H1 (cell line): ENCODE measurements at regions not wholly inside any gene's neighbourhood (a gene's known extent, or its start where the extent isn't known, plus 50 kb on each side); places are given as distances from the start of the nearest gene placed in this dataset.

ENCODE experiments used
- CTCF ChIA-PET: fragments of 300-600 bp; sonication (Branson Sonifier 250); formaldehyde crosslinking; loops from one replicate; lab custom pipeline; 2021; ENCODE audit not compliant: partially characterized antibody; lab: Charles Lee
- POLR2A ChIA-PET: fragments of 300-600 bp; sonication (Branson Sonifier 250); formaldehyde crosslinking; loops from one replicate; lab custom pipeline; 2021; ENCODE audit warnings: inconsistent platforms; ENCODE audit not compliant: partially characterized antibody; lab: Charles Lee
- DNase-seq, 2 experiments: peaks; one replicate each; pipeline versions ENCODE4 v3.0.0 to v3.0.0-alpha.2; 2010 to 2022; ENCODE audit warnings: low spot score in 2 of 2, low read depth in 1 of 2, mixed read lengths in 1 of 2
- FAIRE-seq: peaks from 2 replicates; lab custom pipeline; 2011; peaks lifted over from hg19 to GRCh38; lab: Jason Lieb, UNC
- H2AFZ ChIP-seq: 2 replicates; pipeline ENCODE4 v1.8.1; 2012; ENCODE audit warnings: low read length, inconsistent platforms
- H2AK5ac ChIP-seq: 2 replicates; pipeline ENCODE4 v1.6.1; 2013; ENCODE audit warnings: low read depth, low read length
- H2BK120ac ChIP-seq: replicated peaks from 2 replicates; pipeline ENCODE3; 2013; ENCODE audit warnings: low read depth, low read length, inconsistent platforms
- H2BK12ac ChIP-seq: 2 replicates; pipeline ENCODE4 v1.6.1; 2013; ENCODE audit warnings: low read depth, low read length
- H2BK15ac ChIP-seq: 2 replicates; pipeline ENCODE4 v1.6.1; 2013; ENCODE audit warnings: low read length
- H2BK20ac ChIP-seq: 2 replicates; pipeline ENCODE4 v1.6.1; 2013; ENCODE audit warnings: low read length
- H2BK5ac ChIP-seq: 2 replicates; pipeline ENCODE4 v1.6.1; 2013; ENCODE audit warnings: low read depth, low read length
- H3K14ac ChIP-seq: 2 replicates; pipeline ENCODE4 v1.6.1; 2013; ENCODE audit warnings: inconsistent platforms; ENCODE audit not compliant: insufficient read length
- H3K18ac ChIP-seq: 2 replicates; pipeline ENCODE4 v1.6.1; 2013; ENCODE audit warnings: low read length; ENCODE audit errors: extremely low read depth
- H3K23ac ChIP-seq: 2 replicates; pipeline ENCODE4 v1.6.1; 2013; ENCODE audit warnings: inconsistent platforms; ENCODE audit not compliant: insufficient read length
- H3K23me2 ChIP-seq: 2 replicates; pipeline ENCODE4 v1.6.1; 2013; ENCODE audit warnings: low read depth, low read length
- H3K27ac ChIP-seq: 2 replicates; pipeline ENCODE4 v1.6.1; 2011; ENCODE audit warnings: low read depth, low read length, inconsistent platforms
- H3K27me3 ChIP-seq, 4 experiments: replicated peaks in 1 of 4; 1 replicate in 1 of 4; 2 replicates in 3 of 4; pipeline versions ENCODE4 v1.6.1 to v1.8.1; 2011 to 2013; ENCODE audit warnings: low read length in 3 of 4, mild to moderate bottlenecking in 3 of 4, inconsistent platforms in 2 of 4, mixed read lengths in 2 of 4, moderate library complexity in 1 of 4; ENCODE audit not compliant: control insufficient read depth in 3 of 4, insufficient read depth in 3 of 4; ENCODE audit errors: extremely low read depth in 1 of 4
- H3K36me3 ChIP-seq, 4 experiments: 2 replicates each; pipeline versions ENCODE4 v1.6.1 to v1.8.1; 2011 to 2013; ENCODE audit warnings: mild to moderate bottlenecking in 4 of 4, low read length in 3 of 4, moderate library complexity in 2 of 4, control low read depth in 1 of 4, inconsistent platforms in 1 of 4; ENCODE audit not compliant: insufficient read depth in 4 of 4, control insufficient read depth in 2 of 4
- H3K4ac ChIP-seq: replicated peaks from 2 replicates; pipeline ENCODE3; 2013; ENCODE audit warnings: low read length, low read depth, mixed read lengths, inconsistent platforms; ENCODE audit not compliant: insufficient read length
- H3K4me1 ChIP-seq, 4 experiments: replicated peaks in 1 of 4; 1 replicate in 1 of 4; 2 replicates in 3 of 4; pipeline versions ENCODE4 v1.6.1 to v1.8.1; 2011 to 2013; ENCODE audit warnings: low read length in 3 of 4, inconsistent platforms in 2 of 4, mixed read lengths in 1 of 4; ENCODE audit not compliant: insufficient read depth in 4 of 4, control insufficient read depth in 3 of 4
- H3K4me2 ChIP-seq, 2 experiments: 2 replicates each; pipeline versions ENCODE4 v1.6.1 to v1.8.1; 2011 to 2013; ENCODE audit warnings: low read depth in 2 of 2, low read length in 2 of 2, control low read depth in 1 of 2, inconsistent platforms in 1 of 2, mild to moderate bottlenecking in 1 of 2; ENCODE audit not compliant: insufficient read depth in 1 of 2
- H3K4me3 ChIP-seq, 4 experiments: fragments of 200-600, 300-600 bp in 1 of 4; sonication (generic), shearing (Covaris generic), sonication (Bioruptor Twin) in 1 of 4; 2 replicates each; pipeline versions ENCODE4 v1.5.1 to v1.8.1; 2011 to 2016; ENCODE audit warnings: low read length in 4 of 4, low read depth in 3 of 4, control low read depth in 2 of 4, inconsistent platforms in 2 of 4, mild to moderate bottlenecking in 2 of 4, mixed read lengths in 1 of 4, moderate library complexity in 1 of 4; ENCODE audit not compliant: insufficient read depth in 2 of 4; ENCODE audit errors: extremely low read depth in 1 of 4
- H3K56ac ChIP-seq: replicated peaks from 2 replicates; pipeline ENCODE3; 2013; ENCODE audit warnings: low read depth, mild to moderate bottlenecking, mixed read lengths, low read length, inconsistent platforms; ENCODE audit not compliant: insufficient read length
- H3K79me1 ChIP-seq: 2 replicates; pipeline ENCODE4 v1.6.1; 2013; ENCODE audit warnings: low read depth, low read length, control low read depth
- H3K79me2 ChIP-seq, 2 experiments: 2 replicates each; pipeline versions ENCODE4 v1.6.1 to v1.8.1; 2012 to 2013; ENCODE audit warnings: low read length in 2 of 2, mild to moderate bottlenecking in 2 of 2, inconsistent platforms in 1 of 2; ENCODE audit not compliant: insufficient read depth in 2 of 2, control insufficient read depth in 1 of 2
- H3K9ac ChIP-seq, 4 experiments: replicated peaks in 1 of 4; 1 replicate in 1 of 4; 2 replicates in 3 of 4; pipeline versions ENCODE4 v1.6.1 to v1.8.1; 2011 to 2013; ENCODE audit warnings: low read depth in 3 of 4, low read length in 3 of 4, control low read depth in 2 of 4, mild to moderate bottlenecking in 2 of 4, moderate library complexity in 2 of 4, inconsistent platforms in 1 of 4; ENCODE audit errors: extremely low read depth in 1 of 4
- H3K9me3 ChIP-seq, 2 experiments: 2 replicates each; pipeline versions ENCODE4 v1.6.1 to v1.8.1; 2012 to 2013; ENCODE audit warnings: mild to moderate bottlenecking in 2 of 2, moderate library complexity in 2 of 2, control low read depth in 1 of 2, inconsistent platforms in 1 of 2, low read depth in 1 of 2, low read length in 1 of 2, mixed read lengths in 1 of 2; ENCODE audit not compliant: insufficient read depth in 2 of 2
- H4K20me1 ChIP-seq, 2 experiments: replicated peaks in 1 of 2; 2 replicates each; pipeline versions ENCODE3 to v1.8.1; 2011 to 2013; ENCODE audit warnings: inconsistent platforms in 2 of 2, low read length in 2 of 2, mild to moderate bottlenecking in 1 of 2; ENCODE audit not compliant: insufficient read depth in 2 of 2, control insufficient read depth in 1 of 2
- H4K5ac ChIP-seq: 2 replicates; pipeline ENCODE4 v1.6.1; 2013; ENCODE audit warnings: low read length, low read depth, mixed read lengths, inconsistent platforms; ENCODE audit not compliant: insufficient read length
- H4K8ac ChIP-seq: 2 replicates; pipeline ENCODE4 v1.8.0; 2013; ENCODE audit warnings: mild to moderate bottlenecking, moderate library complexity, low read length, inconsistent platforms; ENCODE audit not compliant: insufficient read depth; ENCODE audit errors: extremely low read depth
- H4K91ac ChIP-seq: replicated peaks from 2 replicates; pipeline ENCODE3; 2013; ENCODE audit warnings: low read length, mixed read lengths, inconsistent platforms; ENCODE audit not compliant: insufficient read length
- POLR2AphosphoS5 ChIP-seq: IDR thresholded peaks from 2 replicates; pipeline ENCODE4 v1.6.1; 2011; ENCODE audit warnings: low read depth, low read length
- RAD21 ChIP-seq, 2 experiments: IDR thresholded peaks in 1 of 2; conservative IDR thresholded peaks in 1 of 2; 2 replicates each; pipeline ENCODE4 v1.6.1; 2011; ENCODE audit warnings: low read depth in 2 of 2, low read length in 2 of 2, improper control_type of control experiment in 1 of 2, inconsistent platforms in 1 of 2, mild to moderate bottlenecking in 1 of 2, moderate library complexity in 1 of 2
- WGBS, 2 experiments: shearing (Covaris generic) in 1 of 2; methylation state at CpG; one replicate each; pipeline versions ENCODE4 v1.1.6 to v1.1.7; 2013 to 2015; ENCODE audit warnings: low lambda C conversion rate in 2 of 2, mixed read lengths in 2 of 2, inconsistent platforms in 1 of 2, low coverage in 1 of 2, missing lambda C conversion rate in 1 of 2; ENCODE audit not compliant: insufficient replicate concordance in 2 of 2, insufficient coverage in 1 of 2, insufficient read length in 1 of 2; ENCODE audit errors: extremely low coverage in 1 of 2, missing lambda C conversion rate in 1 of 2; 5-methylcytosine and 5-hydroxymethylcytosine counted together
- TF ChIP-seq, protein P1 (sequence below), 3 experiments: IDR thresholded peaks; 1 replicate in 2 of 3; 2 replicates in 1 of 3; pipeline versions ENCODE4 v1.5.1 to v1.6.1; 2011; ENCODE audit warnings: low read length in 3 of 3, mild to moderate bottlenecking in 3 of 3, inconsistent platforms in 2 of 3, low read depth in 1 of 3, moderate library complexity in 1 of 3; ENCODE audit not compliant: insufficient read depth in 1 of 3; ENCODE audit errors: control extremely low read depth in 1 of 3

DNA sequence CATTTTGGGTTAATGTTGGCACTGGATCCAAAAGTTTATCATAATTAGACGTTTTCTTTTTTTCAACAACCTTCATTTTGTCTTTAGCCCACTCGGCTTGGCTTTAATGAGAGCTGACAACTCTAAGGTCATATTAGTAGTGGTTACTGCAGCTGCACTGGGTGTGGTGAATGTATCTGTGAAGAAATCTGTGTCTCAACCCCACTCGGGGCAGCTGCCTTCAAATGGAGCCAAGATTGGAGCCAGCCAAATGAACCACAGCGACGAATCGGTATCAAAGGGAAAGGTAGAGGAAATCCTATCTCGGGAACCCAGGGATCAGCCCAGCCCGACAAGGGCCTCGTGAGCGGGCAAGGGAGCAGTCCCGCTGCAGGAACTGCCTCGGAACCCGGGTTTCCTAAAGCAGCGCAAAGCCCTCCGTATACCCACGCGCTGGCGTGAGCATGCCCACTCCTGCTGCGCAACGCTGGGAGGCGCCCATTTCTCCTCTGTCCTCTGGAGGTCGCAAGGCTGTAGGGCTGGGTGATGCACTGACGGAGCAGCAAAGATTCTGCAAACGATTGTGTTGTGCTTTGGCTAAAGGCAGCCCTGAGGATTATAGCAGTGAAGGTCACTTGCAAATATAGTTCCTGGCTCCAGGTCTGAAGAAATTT, 98.7 kb upstream of the MBL2 start:
- ChIA-PET POLR2A (no interaction called here), CTCF (no interaction called here)
- Histone ChIP-seq H2AFZ (no peak overlapping the region), H3K4me3 (no peak overlapping the region), H4K5ac (no peak overlapping the region), H2BK5ac (no peak overlapping the region), H2BK12ac (no peak overlapping the region), H3K23me2 (no peaks in the 10 kb centered on the region; the same call in 1 of the 2 replicates), H3K36me3 (peaks cover 0 to 4% (median 0%) of the 10 kb centered on the region in 4 experiments; a peak in 1 of 8 replicates), H2BK120ac (no peak overlapping the region), H2AK5ac (no peak overlapping the region), H3K4me2 (no peak overlapping the region), H3K9ac (no peak overlapping the region), H2BK20ac (no peak overlapping the region; the same call in 1 of the 2 replicates), H3K9me3 (peaks cover 17 to 18% of the 10 kb centered on the region in 2 experiments), H3K14ac (no peak overlapping the region), H3K23ac (no peak overlapping the region), H4K8ac (no peak overlapping the region), H3K79me1 (no peaks in the 10 kb centered on the region), H3K79me2 (no peaks in the 10 kb centered on the region), H3K18ac (no peak overlapping the region), H3K4me1 (no peaks in the 10 kb centered on the region; a peak in 1 of 7 replicates), H4K91ac (no peak overlapping the region), H3K56ac (no peak overlapping the region), H2BK15ac (no peak overlapping the region), H3K4ac (no peak overlapping the region), H3K27ac (no peak overlapping the region), H4K20me1 (no peaks in the 10 kb centered on the region), H3K27me3 (no peaks in the 10 kb centered on the region)
- FAIRE-seq, result no peak
- TF ChIP-seq POLR2AphosphoS5 (no peak), RAD21 (IDR thresholded peaks at IDR 0.05 in 1 of 2, conservative IDR thresholded peaks at IDR 0.05 in 1 of 2; ENCODE audit: low read depth in 2 of 2, low read length in 2 of 2) (peak; percentile 27 to 44; a peak in 3 of 4 replicates)
- TF ChIP-seq, protein P1, sequence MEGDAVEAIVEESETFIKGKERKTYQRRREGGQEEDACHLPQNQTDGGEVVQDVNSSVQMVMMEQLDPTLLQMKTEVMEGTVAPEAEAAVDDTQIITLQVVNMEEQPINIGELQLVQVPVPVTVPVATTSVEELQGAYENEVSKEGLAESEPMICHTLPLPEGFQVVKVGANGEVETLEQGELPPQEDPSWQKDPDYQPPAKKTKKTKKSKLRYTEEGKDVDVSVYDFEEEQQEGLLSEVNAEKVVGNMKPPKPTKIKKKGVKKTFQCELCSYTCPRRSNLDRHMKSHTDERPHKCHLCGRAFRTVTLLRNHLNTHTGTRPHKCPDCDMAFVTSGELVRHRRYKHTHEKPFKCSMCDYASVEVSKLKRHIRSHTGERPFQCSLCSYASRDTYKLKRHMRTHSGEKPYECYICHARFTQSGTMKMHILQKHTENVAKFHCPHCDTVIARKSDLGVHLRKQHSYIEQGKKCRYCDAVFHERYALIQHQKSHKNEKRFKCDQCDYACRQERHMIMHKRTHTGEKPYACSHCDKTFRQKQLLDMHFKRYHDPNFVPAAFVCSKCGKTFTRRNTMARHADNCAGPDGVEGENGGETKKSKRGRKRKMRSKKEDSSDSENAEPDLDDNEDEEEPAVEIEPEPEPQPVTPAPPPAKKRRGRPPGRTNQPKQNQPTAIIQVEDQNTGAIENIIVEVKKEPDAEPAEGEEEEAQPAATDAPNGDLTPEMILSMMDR (IDR thresholded peaks at IDR 0.05; ENCODE audit: control extremely low read depth in 1 of 3, insufficient read depth in 1 of 3, low read depth in 1 of 3, low read length in 3 of 3), result peak; percentile 20 to 35 (median 23); a peak in 3 of 4 replicates
- 88% methylated on average over 24 of the region's 24 CpGs; no CpG with 5 or more reads in 1 of the 2 experiments for WGBS, 2 experiments
- DNase-seq, result no peak
